GM12892 (cell line): ENCODE measurements at regions not wholly inside any gene's neighbourhood (a gene's known extent, or its start where the extent isn't known, plus 50 kb on each side); places are given as distances from the start of the nearest gene placed in this dataset.

Experiments
- POLR2A ChIP-seq: IDR thresholded peaks from 2 replicates; pipeline ENCODE4 v1.6.1; 2011; ENCODE audit warnings: low read depth, low read length, control low read depth
- POLR2AphosphoS5 ChIP-seq: IDR thresholded peaks from 2 replicates; pipeline ENCODE4 v1.6.1; 2011; ENCODE audit warnings: low read depth, low read length, control low read depth
- TAF1 ChIP-seq: IDR thresholded peaks from 2 replicates; pipeline ENCODE4 v1.6.1; 2011; ENCODE audit warnings: low read depth, mild to moderate bottlenecking, control low read depth, low read length, borderline replicate concordance

DNA sequence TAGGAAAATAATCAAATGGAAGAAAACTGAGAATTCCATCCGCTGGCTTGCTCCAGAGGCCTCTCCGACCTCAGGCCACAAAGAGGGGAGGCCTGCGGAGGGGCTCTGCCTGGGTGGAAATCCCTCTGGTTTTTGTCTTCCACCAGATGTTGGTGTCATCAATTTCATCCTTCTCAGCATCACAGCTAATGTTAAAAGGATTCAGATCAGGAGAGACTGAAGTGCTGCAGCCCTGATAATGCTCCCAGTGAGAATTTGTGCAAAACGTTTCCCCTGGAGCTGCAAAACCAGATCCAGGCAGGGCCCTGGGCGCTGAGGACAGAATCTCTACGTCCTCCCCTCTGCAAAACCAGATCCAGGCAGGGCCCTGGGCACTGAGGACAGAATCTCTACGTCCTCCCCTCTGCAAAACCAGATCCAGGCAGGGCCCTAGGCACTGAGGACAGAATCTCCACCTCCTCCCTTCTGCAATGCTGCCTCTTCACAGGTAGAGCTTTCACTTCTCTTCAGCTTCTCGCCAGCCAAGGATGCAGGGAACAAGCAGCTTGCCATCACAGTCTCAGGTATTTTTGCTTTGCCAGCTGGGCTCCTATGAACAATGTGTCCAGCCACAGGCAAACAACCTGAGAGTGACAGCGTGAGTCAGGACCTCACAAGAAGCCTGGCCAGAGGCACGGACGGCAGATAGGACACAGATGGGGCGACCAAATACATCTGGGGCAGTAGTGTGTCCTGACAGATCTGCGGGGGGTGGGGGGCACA lies 81.2 kb downstream of the TMEM18 start:
- TF ChIP-seq POLR2A: no peak
- no peak for TF ChIP-seq TAF1
- no peak for TF ChIP-seq POLR2AphosphoS5
